ENCODE measurements at regions not wholly inside any gene's neighbourhood (a gene's known extent, or its start where the extent isn't known, plus 50 kb on each side); places are given as distances from the start of the nearest gene placed in this dataset.

DNA sequence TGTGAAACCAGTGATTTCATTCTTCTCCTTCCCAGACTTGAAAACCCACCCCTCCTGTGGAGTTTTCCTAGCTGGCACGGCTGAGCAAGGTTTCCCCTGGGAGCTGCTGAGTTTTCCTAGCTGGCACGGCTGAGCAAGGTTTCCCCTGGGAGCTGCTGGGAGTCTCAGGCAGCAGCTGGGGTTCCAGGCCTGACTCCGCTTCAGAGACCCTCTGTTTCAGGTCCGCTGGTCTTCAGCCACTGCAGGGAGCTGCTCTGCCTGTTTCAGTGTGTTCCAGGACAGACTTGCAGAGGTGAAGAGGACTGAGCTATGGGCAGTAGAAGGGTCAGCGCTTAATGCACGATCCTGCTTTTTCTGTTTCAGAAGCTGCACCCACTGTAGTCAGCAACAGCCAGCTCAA lies 104.9 kb downstream of the XRCC2 start:
- Histone ChIP-seq H2AFZ (ENCODE audit: low read length) (no peak overlapping the region), H3K4me1 (ENCODE audit: low read length) (no peaks in the 10 kb centered on the region), H4K20me1 (ENCODE audit: insufficient read depth, low read length) (no peaks in the 10 kb centered on the region), H3K36me3 (replicated peaks; ENCODE audit: insufficient read depth, low read length) (no peaks in the 10 kb centered on the region), H3K4me3 (ENCODE audit: low read length) (no peak overlapping the region), H3K4me2 (ENCODE audit: low read depth, low read length) (no peak overlapping the region), H3K9me3 (replicated peaks; ENCODE audit: insufficient read depth, low read length) (no peaks in the 10 kb centered on the region), H3K27me3 (replicated peaks; ENCODE audit: insufficient read depth, low read length) (no peaks in the 10 kb centered on the region), H3K9me2 (replicated peaks; ENCODE audit: insufficient read depth, low read length) (no peaks in the 10 kb centered on the region), H3K9ac (ENCODE audit: low read length) (no peak overlapping the region), H3K79me2 (ENCODE audit: low read length) (no peaks in the 10 kb centered on the region), H3F3A (ENCODE audit: insufficient read depth, low read length) (no peaks in the 10 kb centered on the region), H3K27ac (ENCODE audit: low read length) (no peak overlapping the region)
- no peak for DNase-seq
- TF ChIP-seq EZH2phosphoT487 (IDR thresholded peaks at IDR 0.05; ENCODE audit: low read length) (no peak), EZH2 (optimal IDR thresholded peaks at IDR 0.05; ENCODE audit: low read depth, low read length) (no peak)
- TF ChIP-seq, protein P1, sequence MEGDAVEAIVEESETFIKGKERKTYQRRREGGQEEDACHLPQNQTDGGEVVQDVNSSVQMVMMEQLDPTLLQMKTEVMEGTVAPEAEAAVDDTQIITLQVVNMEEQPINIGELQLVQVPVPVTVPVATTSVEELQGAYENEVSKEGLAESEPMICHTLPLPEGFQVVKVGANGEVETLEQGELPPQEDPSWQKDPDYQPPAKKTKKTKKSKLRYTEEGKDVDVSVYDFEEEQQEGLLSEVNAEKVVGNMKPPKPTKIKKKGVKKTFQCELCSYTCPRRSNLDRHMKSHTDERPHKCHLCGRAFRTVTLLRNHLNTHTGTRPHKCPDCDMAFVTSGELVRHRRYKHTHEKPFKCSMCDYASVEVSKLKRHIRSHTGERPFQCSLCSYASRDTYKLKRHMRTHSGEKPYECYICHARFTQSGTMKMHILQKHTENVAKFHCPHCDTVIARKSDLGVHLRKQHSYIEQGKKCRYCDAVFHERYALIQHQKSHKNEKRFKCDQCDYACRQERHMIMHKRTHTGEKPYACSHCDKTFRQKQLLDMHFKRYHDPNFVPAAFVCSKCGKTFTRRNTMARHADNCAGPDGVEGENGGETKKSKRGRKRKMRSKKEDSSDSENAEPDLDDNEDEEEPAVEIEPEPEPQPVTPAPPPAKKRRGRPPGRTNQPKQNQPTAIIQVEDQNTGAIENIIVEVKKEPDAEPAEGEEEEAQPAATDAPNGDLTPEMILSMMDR (IDR thresholded peaks at IDR 0.05; ENCODE audit: low read length): no peak

DNA sequence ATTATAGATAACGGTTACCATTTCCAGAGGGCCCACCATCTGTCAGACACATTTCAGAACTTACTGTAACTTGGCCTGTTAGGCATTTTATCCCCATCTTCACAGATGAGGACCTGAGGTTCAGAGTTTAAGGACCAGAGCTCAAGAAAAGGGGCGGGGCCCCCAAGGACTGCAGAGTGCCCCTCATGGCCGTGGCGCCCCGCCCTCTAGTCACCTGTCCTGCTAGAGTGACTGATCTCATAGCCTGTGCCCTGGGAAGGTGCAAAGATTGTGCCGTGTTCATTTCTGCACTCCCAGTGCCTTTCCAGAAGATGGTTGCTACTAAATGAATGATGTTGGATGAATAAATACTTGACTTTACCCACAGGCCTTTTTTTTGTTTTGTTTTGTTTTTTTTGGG lies 107.0 kb downstream of the XRCC2 start:
- no peak for TF ChIP-seq EZH2phosphoT487 (IDR thresholded peaks at IDR 0.05; ENCODE audit: low read length)
- TF ChIP-seq, protein P1 (IDR thresholded peaks at IDR 0.05; ENCODE audit: low read length): no peak
- no peak for TF ChIP-seq EZH2 (optimal IDR thresholded peaks at IDR 0.05; ENCODE audit: low read depth, low read length)
- Histone ChIP-seq H3K9me3 (replicated peaks; ENCODE audit: insufficient read depth, low read length) (no peaks in the 10 kb centered on the region), H4K20me1 (ENCODE audit: insufficient read depth, low read length) (no peaks in the 10 kb centered on the region), H2AFZ (ENCODE audit: low read length) (no peak overlapping the region), H3F3A (ENCODE audit: insufficient read depth, low read length) (no peaks in the 10 kb centered on the region), H3K9ac (ENCODE audit: low read length) (no peak overlapping the region), H3K27ac (ENCODE audit: low read length) (no peak overlapping the region), H3K79me2 (ENCODE audit: low read length) (no peaks in the 10 kb centered on the region), H3K36me3 (replicated peaks; ENCODE audit: insufficient read depth, low read length) (no peaks in the 10 kb centered on the region), H3K4me1 (ENCODE audit: low read length) (no peaks in the 10 kb centered on the region), H3K4me2 (ENCODE audit: low read depth, low read length) (no peak overlapping the region), H3K4me3 (ENCODE audit: low read length) (no peak overlapping the region), H3K27me3 (replicated peaks; ENCODE audit: insufficient read depth, low read length) (no peaks in the 10 kb centered on the region), H3K9me2 (replicated peaks; ENCODE audit: insufficient read depth, low read length) (no peaks in the 10 kb centered on the region)
- DNase-seq: no peak

DNA sequence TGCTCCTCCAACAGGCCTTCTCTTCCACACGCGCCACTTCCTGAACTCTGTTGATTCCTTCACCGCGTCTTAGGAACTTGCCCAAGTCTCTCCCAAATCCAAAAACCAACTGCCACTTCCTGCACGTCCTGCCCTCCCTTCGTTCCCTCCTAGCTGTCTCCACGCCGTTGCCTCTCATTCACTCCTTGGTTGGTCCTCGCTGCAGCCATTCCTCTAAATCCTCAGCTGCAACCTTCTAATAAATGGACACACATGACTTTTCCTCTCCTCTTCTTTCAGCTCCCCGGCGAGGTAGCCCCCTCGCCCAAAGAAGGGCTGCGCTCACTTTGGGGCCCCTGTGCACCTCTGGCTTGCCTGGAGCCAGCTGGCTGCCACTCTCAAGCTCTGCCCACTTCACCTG lies 110.2 kb downstream of the XRCC2 start:
- Histone ChIP-seq H3K27ac (ENCODE audit: low read length) (no peak overlapping the region), H3K36me3 (replicated peaks; ENCODE audit: insufficient read depth, low read length) (no peaks in the 10 kb centered on the region), H3K4me3 (ENCODE audit: low read length) (no peak overlapping the region), H3K27me3 (replicated peaks; ENCODE audit: insufficient read depth, low read length) (no peaks in the 10 kb centered on the region), H3K9ac (ENCODE audit: low read length) (no peak overlapping the region), H3F3A (ENCODE audit: insufficient read depth, low read length) (no peaks in the 10 kb centered on the region), H4K20me1 (ENCODE audit: insufficient read depth, low read length) (no peaks in the 10 kb centered on the region), H3K4me1 (ENCODE audit: low read length) (no peaks in the 10 kb centered on the region), H2AFZ (ENCODE audit: low read length) (no peak overlapping the region), H3K9me2 (replicated peaks; ENCODE audit: insufficient read depth, low read length) (no peaks in the 10 kb centered on the region), H3K4me2 (ENCODE audit: low read depth, low read length) (no peak overlapping the region), H3K79me2 (ENCODE audit: low read length) (no peaks in the 10 kb centered on the region), H3K9me3 (replicated peaks; ENCODE audit: insufficient read depth, low read length) (no peaks in the 10 kb centered on the region)
- TF ChIP-seq, protein P1 (IDR thresholded peaks at IDR 0.05; ENCODE audit: low read length): no peak
- TF ChIP-seq EZH2 (optimal IDR thresholded peaks at IDR 0.05; ENCODE audit: low read depth, low read length): no peak
- TF ChIP-seq EZH2phosphoT487 (IDR thresholded peaks at IDR 0.05; ENCODE audit: low read length): no peak
- DNase-seq: no peak

All from MM.1S (cell line).